MM.1S (cell line): ENCODE measurements at regions not wholly inside any gene's neighbourhood (a gene's known extent, or its start where the extent isn't known, plus 50 kb on each side); places are given as distances from the start of the nearest gene placed in this dataset.

Source experiments
- EZH2phosphoT487 ChIP-seq: fragments of 300-600 bp; sonication (generic); IDR thresholded peaks from 2 replicates; pipeline ENCODE4 v1.6.1; 2018; ENCODE audit warnings: antibody characterized with exemption, low read length
- TF ChIP-seq, protein P1 (sequence below): fragments of 300-600 bp; sonication (generic); IDR thresholded peaks from 2 replicates; pipeline ENCODE4 v1.5.1; 2016; ENCODE audit warnings: antibody characterized with exemption, low read length, mixed read lengths

DNA sequence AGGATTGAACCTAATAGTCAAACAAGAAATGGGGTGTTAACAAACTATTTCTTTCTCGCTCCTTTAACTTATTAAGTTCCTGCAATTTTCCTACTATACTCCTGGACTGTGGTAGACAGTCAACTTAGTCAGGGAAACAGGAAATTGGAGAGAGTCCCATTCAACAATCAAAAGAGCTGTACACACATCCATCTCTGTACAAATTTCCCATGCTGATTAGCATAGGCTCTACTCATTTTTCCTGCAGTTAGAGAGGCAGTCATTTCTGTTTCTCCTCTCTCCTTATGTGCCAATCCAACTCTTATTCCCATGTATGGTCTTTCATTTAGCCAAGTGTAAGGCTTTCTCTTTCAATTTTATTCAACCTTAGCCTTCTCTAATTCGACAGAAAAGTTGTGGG lies 1168.5 kb upstream of the FLRT2 start:
- TF ChIP-seq EZH2phosphoT487, result no peak
- TF ChIP-seq, protein P1, sequence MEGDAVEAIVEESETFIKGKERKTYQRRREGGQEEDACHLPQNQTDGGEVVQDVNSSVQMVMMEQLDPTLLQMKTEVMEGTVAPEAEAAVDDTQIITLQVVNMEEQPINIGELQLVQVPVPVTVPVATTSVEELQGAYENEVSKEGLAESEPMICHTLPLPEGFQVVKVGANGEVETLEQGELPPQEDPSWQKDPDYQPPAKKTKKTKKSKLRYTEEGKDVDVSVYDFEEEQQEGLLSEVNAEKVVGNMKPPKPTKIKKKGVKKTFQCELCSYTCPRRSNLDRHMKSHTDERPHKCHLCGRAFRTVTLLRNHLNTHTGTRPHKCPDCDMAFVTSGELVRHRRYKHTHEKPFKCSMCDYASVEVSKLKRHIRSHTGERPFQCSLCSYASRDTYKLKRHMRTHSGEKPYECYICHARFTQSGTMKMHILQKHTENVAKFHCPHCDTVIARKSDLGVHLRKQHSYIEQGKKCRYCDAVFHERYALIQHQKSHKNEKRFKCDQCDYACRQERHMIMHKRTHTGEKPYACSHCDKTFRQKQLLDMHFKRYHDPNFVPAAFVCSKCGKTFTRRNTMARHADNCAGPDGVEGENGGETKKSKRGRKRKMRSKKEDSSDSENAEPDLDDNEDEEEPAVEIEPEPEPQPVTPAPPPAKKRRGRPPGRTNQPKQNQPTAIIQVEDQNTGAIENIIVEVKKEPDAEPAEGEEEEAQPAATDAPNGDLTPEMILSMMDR, result no peak
